Spleen (tissue), 7 donors: ENCODE measurements at regions not wholly inside any gene's neighbourhood (a gene's known extent, or its start where the extent isn't known, plus 50 kb on each side); places are given as distances from the start of the nearest gene placed in this dataset.

ENCODE experiments used
- POLR2A ChIP-seq, 3 donors: fragments of 450-650 bp; IDR thresholded peaks; one replicate each; pipeline ENCODE4 v1.5.1; 2017; ENCODE audit warnings: antibody characterized with exemption in 3 of 3, mild to moderate bottlenecking in 1 of 3
- TF ChIP-seq, protein P1 (sequence below), 11 experiments: fragments of 200-600 bp in 7 of 11; fragments of 450-650 bp in 4 of 11; sonication (generic) in 4 of 11; IDR thresholded peaks in 8 of 11; conservative IDR thresholded peaks in 3 of 11; 1 replicate in 7 of 11; 2 replicates in 4 of 11; pipeline versions ENCODE4 v1.4.0 to v1.8.0; 2016 to 2021; ENCODE audit warnings: antibody characterized with exemption in 11 of 11, inconsistent platforms in 4 of 11, mild to moderate bottlenecking in 1 of 11
- donor health status: DM: no; HTN: no; CAD: no; lungs with moderate emphysema.
- donor health status: DM: no; HTN: no; CAD: no.
- donor health status: DM: no; HTN: no; CAD: no.

DNA sequence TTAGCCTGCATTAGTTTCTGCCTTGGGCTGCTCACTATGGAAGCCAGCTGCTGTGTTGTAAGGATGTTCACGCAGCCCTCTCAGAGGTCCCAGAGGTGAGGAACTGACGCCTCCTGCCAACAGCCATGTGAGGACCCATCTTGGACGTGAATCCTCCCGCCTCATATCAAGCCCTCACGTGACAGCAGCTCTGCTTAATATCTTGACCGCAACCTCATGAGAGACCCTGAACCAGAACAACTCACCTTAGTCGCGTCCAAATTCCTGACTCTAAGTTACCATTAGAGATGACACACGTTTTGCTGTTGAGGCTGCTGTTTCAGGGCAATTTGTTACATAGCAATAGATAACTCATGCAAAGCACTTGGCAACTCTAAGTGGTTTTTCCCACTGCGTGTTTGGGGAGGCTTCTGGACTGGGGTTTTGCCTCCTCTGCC lies 97.7 kb downstream of the TMEM17 start:
- TF ChIP-seq, protein P1, sequence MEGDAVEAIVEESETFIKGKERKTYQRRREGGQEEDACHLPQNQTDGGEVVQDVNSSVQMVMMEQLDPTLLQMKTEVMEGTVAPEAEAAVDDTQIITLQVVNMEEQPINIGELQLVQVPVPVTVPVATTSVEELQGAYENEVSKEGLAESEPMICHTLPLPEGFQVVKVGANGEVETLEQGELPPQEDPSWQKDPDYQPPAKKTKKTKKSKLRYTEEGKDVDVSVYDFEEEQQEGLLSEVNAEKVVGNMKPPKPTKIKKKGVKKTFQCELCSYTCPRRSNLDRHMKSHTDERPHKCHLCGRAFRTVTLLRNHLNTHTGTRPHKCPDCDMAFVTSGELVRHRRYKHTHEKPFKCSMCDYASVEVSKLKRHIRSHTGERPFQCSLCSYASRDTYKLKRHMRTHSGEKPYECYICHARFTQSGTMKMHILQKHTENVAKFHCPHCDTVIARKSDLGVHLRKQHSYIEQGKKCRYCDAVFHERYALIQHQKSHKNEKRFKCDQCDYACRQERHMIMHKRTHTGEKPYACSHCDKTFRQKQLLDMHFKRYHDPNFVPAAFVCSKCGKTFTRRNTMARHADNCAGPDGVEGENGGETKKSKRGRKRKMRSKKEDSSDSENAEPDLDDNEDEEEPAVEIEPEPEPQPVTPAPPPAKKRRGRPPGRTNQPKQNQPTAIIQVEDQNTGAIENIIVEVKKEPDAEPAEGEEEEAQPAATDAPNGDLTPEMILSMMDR (IDR thresholded peaks at IDR 0.05 in 8 of 11, conservative IDR thresholded peaks at IDR 0.05 in 3 of 11) = no peak
- TF ChIP-seq POLR2A (IDR thresholded peaks at IDR 0.05) = no peak
